ENCODE measurements at regions not wholly inside any gene's neighbourhood (a gene's known extent, or its start where the extent isn't known, plus 50 kb on each side); places are given as distances from the start of the nearest gene placed in this dataset.

DNA sequence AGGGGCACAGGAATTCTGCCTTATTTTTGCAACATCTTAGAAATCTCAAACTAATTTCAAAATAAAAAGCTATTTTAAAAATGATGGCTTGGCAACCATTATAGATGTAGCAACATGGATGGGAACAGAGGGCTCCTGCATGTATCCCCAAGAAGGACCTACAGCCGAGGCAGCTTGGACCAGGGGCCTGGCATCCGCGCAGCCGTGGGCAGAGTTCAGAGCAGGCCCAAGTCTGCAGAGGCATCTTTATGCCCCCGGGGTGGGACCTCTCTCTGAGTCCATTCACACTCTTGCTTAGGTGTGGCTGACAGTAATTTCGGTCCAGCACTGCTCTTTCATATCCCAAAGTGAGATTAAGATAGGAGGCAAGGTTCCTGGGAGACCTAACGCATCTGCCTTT is 425.8 kb upstream of the MYT1L start:
- Histone ChIP-seq H3K36me3 (no peaks in the 10 kb centered on the region), H3K4me3 (no peak overlapping the region), H3K27ac (no peak overlapping the region), H3K27me3 (no peaks in the 10 kb centered on the region), H3K4me1 (no peaks in the 10 kb centered on the region), H3K9me3 (no peaks in the 10 kb centered on the region)
- TF ChIP-seq CTCF (IDR thresholded peaks at IDR 0.05) = no peak
- no peak for DNase-seq (ENCODE audit: low spot score in 2 of 2)
- intact Hi-C loops (cut with DNase I) = no loop called here

- no peak for TF ChIP-seq CTCF (IDR thresholded peaks at IDR 0.05)
- no peaks in the 10 kb centered on the region for H3K4me1 ChIP-seq
- no peak overlapping the region for H3K4me3 ChIP-seq
- no peaks in the 10 kb centered on the region for H3K36me3 ChIP-seq
- H3K27ac ChIP-seq = no peak overlapping the region
- intact Hi-C loops (cut with DNase I) = no loop called here
- H3K27me3 ChIP-seq = no peaks in the 10 kb centered on the region
- H3K9me3 ChIP-seq = no peaks in the 10 kb centered on the region
- DNase-seq (ENCODE audit: low spot score in 2 of 2) = peak in 1 of 2 donors; percentile 44
Measured at GRCh38 chr2:2755990-2756389, 424.9 kb upstream of the MYT1L start.

- Histone ChIP-seq H3K27ac (no peak overlapping the region), H3K9me3 (no peaks in the 10 kb centered on the region), H3K36me3 (no peaks in the 10 kb centered on the region), H3K4me1 (no peaks in the 10 kb centered on the region), H3K27me3 (no peaks in the 10 kb centered on the region), H3K4me3 (no peak overlapping the region)
- DNase-seq (ENCODE audit: low spot score in 2 of 2) = no peak
- TF ChIP-seq CTCF (IDR thresholded peaks at IDR 0.05) = no peak
- intact Hi-C loops (cut with DNase I) = no loop called here
Measured at GRCh38 chr2:2754940-2755339, 423.9 kb upstream of the MYT1L start.

DNA sequence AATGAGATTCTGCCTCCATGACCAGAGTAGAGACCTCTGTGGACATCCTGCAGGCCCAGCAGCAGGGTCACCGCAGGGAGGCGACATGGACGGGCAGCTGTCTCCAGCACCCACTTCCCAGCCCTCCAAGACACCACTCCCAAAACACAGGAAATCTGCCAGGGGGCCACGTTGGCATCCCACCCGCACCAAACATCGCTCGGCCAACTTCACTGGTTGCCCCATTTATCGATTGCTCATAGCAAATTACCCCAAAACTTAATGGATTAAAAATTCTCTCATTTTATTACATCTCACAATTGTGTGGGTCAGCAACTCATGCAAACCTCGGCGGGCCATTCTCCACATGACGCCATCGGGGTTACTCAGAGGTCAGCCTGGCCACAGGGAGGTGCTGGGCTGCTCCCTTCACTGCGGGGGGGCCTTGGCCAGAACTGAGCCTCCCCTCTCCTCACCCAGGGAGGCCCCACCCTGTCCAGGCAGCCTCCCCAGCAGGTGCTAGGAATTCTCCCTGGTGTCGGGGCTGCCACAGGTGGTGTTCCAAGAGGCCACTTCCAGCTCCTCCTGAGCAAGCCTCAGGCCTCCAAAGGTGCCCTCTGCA is 420.7 kb upstream of the MYT1L start:
- TF ChIP-seq CTCF (IDR thresholded peaks at IDR 0.05) = no peak
- intact Hi-C loops (cut with DNase I) = no loop called here
- DNase-seq (ENCODE audit: low spot score in 2 of 2) = peak in 1 of 2 donors; percentile 50

GRCh38 chr2:2750867-2751714 is 420.0 kb upstream of the MYT1L start:
- no peaks in the 10 kb centered on the region for H3K4me1 ChIP-seq
- no peaks in the 10 kb centered on the region for H3K9me3 ChIP-seq
- no peak for DNase-seq (ENCODE audit: low spot score in 2 of 2)
- no peaks in the 10 kb centered on the region for H3K36me3 ChIP-seq
- no peak for TF ChIP-seq CTCF (IDR thresholded peaks at IDR 0.05)
- H3K27ac ChIP-seq = no peak overlapping the region
- H3K27me3 ChIP-seq = no peaks in the 10 kb centered on the region
- no peak overlapping the region for H3K4me3 ChIP-seq
- intact Hi-C loops (cut with DNase I) = no loop called here

More for the DNA sequence above, 420.7 kb upstream of the MYT1L start:
- H3K4me1 ChIP-seq = no peaks in the 10 kb centered on the region
- no peaks in the 10 kb centered on the region for H3K27me3 ChIP-seq
- H3K27ac ChIP-seq = no peak overlapping the region
- no peaks in the 10 kb centered on the region for H3K9me3 ChIP-seq
- H3K4me3 ChIP-seq = no peak overlapping the region
- H3K36me3 ChIP-seq = no peaks in the 10 kb centered on the region
